ENCODE measurements at regions not wholly inside any gene's neighbourhood (a gene's known extent, or its start where the extent isn't known, plus 50 kb on each side); places are given as distances from the start of the nearest gene placed in this dataset.
A peak's percentile ranks its signal among the peaks of the same experiment; 100 is the strongest.

- FAIRE-seq = no peak
These were observed 58.1 kb upstream of the MYT1L start for GRCh38 chr2:2389215-2389614.

More at GRCh38 chr2:2389215-2389614, 58.1 kb upstream of the MYT1L start:
- Histone ChIP-seq H4K20me1 (replicated peaks in 1 of 2; ENCODE audit: control insufficient read depth in 1 of 2, insufficient read depth in 2 of 2, low read length in 2 of 2) (no peaks in the 10 kb centered on the region), H3K4ac (replicated peaks; ENCODE audit: insufficient read length, low read depth, low read length) (no peak overlapping the region), H3K9me3 (ENCODE audit: insufficient read depth in 2 of 2, low read depth in 1 of 2, low read length in 1 of 2) (peaks cover 10 to 12% of the 10 kb centered on the region in 2 experiments; a peak in 3 of 4 replicates), H2BK120ac (replicated peaks; ENCODE audit: low read depth, low read length) (no peak overlapping the region), H3K23ac (ENCODE audit: insufficient read length) (no peak overlapping the region), H2BK15ac (ENCODE audit: low read length) (no peak overlapping the region), H2AFZ (ENCODE audit: low read length) (0 out of 2 replicates have a peak overlapping the region, but pooled peaks have one; percentile 7), H3K4me2 (ENCODE audit: insufficient read depth in 1 of 2, low read depth in 2 of 2, low read length in 2 of 2) (no peak overlapping the region), H3K79me1 (ENCODE audit: low read depth, low read length) (no peaks in the 10 kb centered on the region), H3K4me1 (replicated peaks in 1 of 4; ENCODE audit: control insufficient read depth in 3 of 4, insufficient read depth in 4 of 4, low read length in 3 of 4) (no peaks in the 10 kb centered on the region), H3K79me2 (ENCODE audit: control insufficient read depth in 1 of 2, insufficient read depth in 2 of 2, low read length in 2 of 2) (no peaks in the 10 kb centered on the region), H2BK12ac (ENCODE audit: low read depth, low read length) (no peak overlapping the region), H3K27me3 (replicated peaks in 1 of 4; ENCODE audit: control insufficient read depth in 3 of 4, extremely low read depth in 1 of 4, insufficient read depth in 3 of 4, low read length in 3 of 4) (no peaks in the 10 kb centered on the region), H4K8ac (ENCODE audit: extremely low read depth, insufficient read depth, low read length) (no peak overlapping the region), H2BK5ac (ENCODE audit: low read depth, low read length) (no peak overlapping the region), H4K5ac (ENCODE audit: insufficient read length, low read depth, low read length) (no peak overlapping the region), H3K18ac (ENCODE audit: extremely low read depth, low read length) (no peak overlapping the region), H3K27ac (ENCODE audit: low read depth, low read length) (no peak overlapping the region), H2BK20ac (ENCODE audit: low read length) (no peak overlapping the region), H3K14ac (ENCODE audit: insufficient read length) (no peak overlapping the region), H3K9ac (replicated peaks in 1 of 4; ENCODE audit: extremely low read depth in 1 of 4, low read depth in 3 of 4, low read length in 3 of 4) (no peak overlapping the region), H3K56ac (replicated peaks; ENCODE audit: insufficient read length, low read depth, low read length) (no peak overlapping the region), H3K36me3 (ENCODE audit: control insufficient read depth in 2 of 4, insufficient read depth in 4 of 4, low read length in 3 of 4) (no peaks in the 10 kb centered on the region), H2AK5ac (ENCODE audit: low read depth, low read length) (no peak overlapping the region), H4K91ac (replicated peaks; ENCODE audit: insufficient read length, low read length) (no peak overlapping the region), H3K4me3 (ENCODE audit: extremely low read depth in 1 of 4, insufficient read depth in 2 of 4, low read depth in 3 of 4, low read length in 4 of 4) (no peak overlapping the region), H3K23me2 (ENCODE audit: low read depth, low read length) (no peaks in the 10 kb centered on the region)
- DNase-seq (ENCODE audit: low read depth in 1 of 2, low spot score in 2 of 2) = no peak
- TF ChIP-seq GABPA (IDR thresholded peaks at IDR 0.05; ENCODE audit: borderline replicate concordance, insufficient read depth, low read length) (no peak), NANOG (IDR thresholded peaks at IDR 0.05; ENCODE audit: insufficient read depth, low read depth, low read length, poor library complexity, severe bottlenecking) (peak; percentile 58), SUZ12 (IDR thresholded peaks at IDR 0.05; ENCODE audit: low read length) (no peak)
- ChIA-PET CTCF (ENCODE audit: partially characterized antibody) (no interaction called here), POLR2A (ENCODE audit: partially characterized antibody) (no interaction called here)

Data from H1 (cell line).